ENCODE measurements at regions not wholly inside any gene's neighbourhood (a gene's known extent, or its start where the extent isn't known, plus 50 kb on each side); places are given as distances from the start of the nearest gene placed in this dataset.
"Not testable (repeated sequence)": the region's sequence is repeated elsewhere in the genome, so short reads cannot be mapped to it uniquely, and the experiment has no call there.

DNA sequence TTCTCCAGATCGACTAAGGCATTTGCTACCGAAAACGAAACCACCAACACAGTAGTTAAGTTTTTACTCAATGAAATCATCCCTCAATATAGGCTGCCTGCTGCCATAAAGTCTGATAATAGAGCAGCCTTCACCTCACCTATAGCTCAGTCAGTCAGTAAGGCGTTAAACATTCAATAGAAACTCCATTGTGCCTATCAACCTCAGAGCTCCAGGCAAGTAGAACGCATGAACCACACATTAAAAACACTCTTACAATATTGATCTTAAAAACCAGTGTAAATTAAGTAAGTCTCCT is 160.6 kb downstream of the DEFB131A start:
- not testable (repeated sequence) for DNase-seq

DNA sequence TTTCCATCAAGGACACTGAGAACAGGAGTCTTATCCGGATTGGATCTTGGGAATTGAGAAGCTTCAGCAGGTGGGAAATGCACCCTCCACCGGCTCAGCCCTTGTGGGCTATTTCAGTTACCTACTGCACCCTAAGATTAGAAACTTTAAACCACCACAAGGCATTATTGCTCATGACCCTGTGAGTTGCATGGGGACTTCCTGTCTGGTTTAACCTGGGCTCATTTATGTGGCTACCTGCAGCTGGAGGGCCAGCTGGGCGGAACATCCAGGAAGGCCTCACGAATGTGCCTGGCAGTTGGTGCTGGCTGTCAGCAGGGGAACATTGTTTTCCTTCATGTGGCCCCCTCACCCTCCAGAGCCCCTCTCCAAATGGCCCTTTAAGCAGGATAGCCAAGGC is 164.1 kb downstream of the DEFB131A start:
- no peak for DNase-seq

DNA sequence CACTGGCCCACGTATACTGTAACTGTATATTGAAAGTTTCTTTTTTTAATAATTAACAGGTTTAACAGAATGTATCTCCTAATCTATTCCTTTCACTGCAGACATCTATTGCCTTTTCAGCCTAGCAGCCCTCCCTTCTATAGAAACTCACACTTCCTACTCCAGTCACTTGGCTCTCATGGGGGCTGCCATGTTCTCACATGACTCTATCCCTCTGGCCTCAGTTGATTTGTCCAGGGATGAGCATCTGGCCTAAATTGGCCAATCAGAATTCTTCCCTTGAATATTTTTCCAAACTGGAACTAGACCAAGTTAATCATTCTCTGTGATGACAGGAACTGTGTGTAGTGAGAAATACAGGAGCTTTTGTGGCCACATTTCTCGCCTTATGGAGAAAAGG is 166.1 kb downstream of the DEFB131A start:
- DNase-seq = not testable (repeated sequence)

DNA sequence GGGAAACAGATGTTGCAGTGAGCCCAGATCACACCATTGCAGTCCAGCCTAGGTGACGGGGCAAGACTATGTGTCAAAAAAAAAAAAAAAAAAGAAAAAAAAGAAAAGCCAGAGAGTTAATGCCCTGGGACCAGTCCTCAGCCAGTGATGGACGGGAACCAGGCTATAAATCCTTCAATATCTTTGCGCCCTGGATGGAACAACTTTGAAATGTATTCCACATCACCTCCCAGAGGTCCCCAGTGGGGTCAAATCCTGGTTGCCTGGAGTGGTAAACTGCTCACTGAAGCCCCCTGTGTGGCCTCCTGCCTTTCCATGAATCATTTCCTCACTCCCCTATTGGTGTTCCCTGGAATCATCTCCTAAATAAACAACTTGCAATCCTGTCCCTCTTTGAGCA is 166.9 kb downstream of the DEFB131A start:
- DNase-seq = no peak

DNA sequence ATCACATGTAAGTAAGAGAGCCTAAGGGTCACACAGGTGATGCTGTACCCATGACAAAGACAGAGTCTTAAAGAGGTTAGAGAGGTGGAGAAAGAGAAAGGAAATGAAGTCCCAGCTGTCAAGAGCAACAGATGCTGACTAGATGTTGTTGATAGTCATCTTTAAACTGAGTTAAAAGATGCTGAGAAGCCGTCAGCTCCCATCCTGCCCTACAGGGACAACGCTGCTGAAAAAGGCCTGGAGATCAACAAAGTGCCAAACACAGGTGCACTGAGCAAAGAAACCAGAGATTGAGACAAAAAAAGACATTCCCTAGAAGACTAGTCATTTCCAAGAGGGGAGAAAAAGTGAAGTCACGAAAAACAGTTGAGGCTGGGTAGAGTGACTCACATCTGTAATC is 145.0 kb upstream of the DRD5 start:
- DNase-seq = not testable (repeated sequence)

DNA sequence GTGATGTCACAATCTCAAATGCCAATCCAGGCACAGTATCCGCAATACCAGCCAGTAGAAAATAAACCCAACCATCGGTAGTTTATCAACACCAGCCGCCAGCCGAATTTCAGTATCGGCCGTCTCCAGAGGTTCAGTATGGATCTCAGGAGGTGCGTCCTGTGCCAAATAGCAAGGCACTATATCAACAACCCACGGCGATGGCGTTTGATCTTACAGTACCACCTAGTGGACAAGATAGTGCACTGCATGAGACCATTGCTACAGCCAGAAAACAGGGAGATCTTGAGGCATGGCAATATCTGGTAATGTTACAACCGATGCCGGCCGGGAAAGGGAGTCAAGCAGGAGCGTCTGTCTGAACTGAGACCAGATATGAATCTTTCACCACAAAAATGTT is 121.8 kb upstream of the DRD5 start:
- DNase-seq = peak in 2 of 3 donors; percentile 2 to 5

DNA sequence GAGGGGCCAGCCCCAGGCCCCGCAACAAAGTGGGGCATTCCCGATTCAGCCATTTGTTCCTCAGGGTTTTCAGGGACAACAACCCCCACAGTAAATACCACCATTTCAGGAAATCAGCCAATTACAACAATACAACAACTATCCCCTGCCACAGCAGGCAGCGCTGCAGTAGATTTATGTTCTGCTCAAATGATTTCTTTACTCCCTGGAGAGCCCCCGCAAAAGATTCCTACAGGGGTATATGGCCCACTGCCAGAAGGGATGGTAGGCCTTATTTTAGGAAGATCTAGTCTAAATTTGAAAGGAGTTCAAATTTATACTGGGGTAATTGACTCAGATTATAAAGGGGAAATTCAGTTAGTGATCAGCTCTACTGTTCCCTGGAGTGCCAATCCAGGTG is 120.5 kb upstream of the DRD5 start:
- not testable (repeated sequence) for DNase-seq

DNA sequence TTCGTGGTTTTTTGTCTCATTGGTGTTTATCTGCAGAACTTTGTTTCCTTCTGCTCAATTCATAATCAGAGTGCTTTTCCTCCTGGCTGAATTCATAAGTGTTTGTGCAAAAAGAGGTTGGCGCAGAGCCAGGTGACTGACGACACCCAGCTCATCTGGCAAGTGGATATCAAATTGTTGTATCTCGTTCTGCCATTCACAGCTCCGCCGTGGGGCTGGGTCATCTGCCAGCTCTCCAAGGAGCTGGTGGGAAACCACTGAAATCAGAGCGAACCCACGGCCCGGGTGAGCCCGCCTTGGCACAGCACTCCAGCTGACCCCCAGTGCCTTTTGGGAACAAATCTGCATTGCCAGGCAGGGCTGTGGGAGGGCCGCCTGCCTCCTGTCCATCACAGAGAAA is 110.7 kb upstream of the DRD5 start:
- DNase-seq = peak in 1 of 3 donors; percentile 1

DNA sequence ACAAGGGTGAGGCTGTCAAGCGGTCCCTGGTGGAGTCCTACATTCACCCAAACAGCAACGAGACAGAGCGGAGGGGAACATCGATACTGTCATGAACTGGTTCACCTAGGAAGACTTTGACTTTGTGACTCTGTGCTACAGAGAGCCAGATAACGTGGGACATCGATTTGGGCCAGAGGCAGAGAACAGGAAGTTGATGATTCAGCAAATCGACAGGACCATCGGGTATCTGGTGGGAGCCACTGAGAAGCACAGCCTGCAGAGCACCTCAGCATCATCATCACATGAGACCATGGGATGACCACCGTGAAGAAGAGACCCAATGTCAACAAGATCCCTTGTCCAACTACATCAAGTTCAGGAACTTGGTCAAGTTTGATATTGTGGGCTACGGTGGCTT is 104.1 kb upstream of the DRD5 start:
- not testable (repeated sequence) for DNase-seq

DNA sequence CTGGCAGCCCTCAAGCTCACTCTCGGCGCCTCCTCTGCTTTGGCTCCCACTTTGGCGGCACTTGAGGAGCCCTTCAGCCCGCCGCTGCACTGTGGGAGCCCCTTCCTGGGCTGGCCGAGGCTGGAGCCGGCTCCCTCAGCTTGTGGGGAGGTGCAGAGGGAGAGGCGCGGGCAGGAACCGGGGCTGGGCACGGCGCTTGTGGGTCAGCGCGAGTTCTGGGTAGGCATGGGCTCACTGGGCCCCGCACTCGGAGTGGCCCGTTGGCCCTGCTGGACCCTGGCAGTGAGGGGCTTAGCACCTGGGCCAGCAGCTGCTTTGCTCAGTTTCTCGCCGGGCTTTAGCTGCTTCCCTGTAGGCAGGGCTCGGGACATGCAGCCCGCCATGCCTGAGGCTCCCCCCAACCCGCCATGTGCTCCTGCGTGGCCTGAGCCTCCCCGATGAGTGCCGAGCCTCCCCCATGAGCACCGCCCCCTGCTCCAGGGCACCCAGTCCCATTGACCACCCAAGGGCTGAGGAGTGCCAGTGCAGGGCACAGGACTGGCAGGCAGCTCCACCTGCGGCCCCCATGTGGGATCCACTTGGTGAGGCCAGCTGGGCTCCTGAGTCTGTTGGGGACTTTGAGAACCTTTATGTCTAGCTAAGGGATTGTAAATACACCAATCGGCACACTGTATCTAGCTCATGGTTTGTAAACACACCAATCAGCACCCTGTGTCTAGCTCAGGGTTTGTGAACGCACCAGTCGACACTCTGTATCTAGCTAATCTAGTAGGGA is 101.5 kb upstream of the DRD5 start:
- DNase-seq = no peak

DNA sequence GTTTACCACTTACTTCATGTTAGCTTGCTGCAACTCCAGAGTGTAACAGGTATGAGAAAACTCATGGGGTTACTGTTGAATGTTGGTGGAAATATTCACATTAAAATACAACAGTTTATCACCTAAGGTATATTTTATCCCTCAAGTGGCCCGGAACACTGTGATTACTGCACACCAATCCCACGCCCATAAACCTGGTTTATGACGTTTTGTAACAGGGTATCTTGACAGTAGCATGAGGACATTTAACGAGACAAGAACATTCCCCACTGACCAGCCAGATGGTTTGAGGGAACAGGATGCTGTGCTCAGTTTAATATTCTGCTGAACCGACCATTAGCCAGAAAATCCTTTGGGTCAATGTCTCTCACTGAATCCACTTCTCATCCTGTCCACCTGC is 98.3 kb upstream of the DRD5 start:
- not testable (repeated sequence) for DNase-seq

DNA sequence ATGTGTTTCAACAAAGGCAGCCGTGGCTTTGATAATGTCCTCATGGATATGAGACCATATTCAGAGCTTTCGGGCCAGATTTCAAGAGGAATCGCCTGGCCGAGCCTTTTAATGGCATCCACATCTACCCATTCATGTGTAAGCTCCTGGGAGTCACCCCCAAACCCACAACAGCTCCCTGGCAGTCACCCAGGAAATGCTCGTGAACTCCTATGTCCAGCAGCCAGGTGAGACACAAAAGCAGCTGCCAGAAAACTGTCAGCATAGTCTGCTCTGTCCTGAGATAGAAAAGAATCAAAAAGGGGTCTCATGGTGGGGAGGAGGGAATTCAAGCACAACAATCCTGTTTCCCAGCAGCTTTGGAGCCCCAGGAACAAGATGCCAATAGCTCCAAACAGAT is 96.4 kb upstream of the DRD5 start:
- DNase-seq = not testable (repeated sequence)

DNA sequence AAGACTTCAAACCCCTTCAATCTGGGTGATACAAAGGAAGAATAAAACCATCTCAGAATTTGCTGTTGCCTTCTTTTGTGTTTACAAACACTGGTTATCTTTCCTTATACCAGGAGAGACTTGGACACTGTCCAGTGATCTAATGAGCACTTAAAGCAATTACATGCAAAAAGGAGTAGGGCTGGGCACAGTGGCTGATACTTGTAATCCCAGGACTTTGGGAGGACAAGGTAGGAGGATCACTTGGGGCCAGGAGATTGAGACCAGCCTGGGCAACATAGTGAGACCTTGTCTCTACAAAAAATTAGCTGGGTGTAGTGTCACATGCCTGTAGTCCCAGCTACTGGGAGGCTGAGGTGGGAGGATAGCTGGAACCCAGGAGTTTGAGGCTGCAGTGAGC is 95.7 kb upstream of the DRD5 start:
- no peak for DNase-seq

DNA sequence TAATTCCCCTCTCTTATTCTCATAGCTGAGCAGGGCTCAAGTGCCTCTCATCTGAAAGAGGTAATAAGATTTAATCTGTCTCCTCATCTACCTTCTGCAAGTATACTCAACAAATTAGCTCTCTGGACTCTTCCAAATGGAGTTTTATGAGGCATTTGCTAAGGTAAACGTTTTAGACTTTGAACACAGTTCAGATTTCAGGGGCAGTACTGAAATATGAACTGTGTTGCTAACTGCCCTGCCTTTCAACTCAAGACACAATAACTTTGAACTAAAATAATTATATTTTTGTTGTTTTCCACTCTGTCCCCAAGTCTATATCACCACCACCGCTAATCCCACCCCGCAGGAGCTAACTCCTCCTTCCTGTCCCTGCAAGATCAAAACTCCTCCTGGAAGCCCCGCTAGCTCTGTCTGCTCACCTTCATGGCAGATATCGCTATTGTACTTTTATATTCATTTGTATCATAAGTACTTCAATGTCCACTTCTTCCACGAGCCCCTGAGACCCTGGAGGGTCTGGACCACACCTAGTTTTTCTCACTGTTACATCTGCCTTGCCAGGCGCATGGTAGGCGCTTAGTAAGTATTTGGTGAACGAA is 90.7 kb upstream of the DRD5 start:
- not testable (repeated sequence) for DNase-seq

DNA sequence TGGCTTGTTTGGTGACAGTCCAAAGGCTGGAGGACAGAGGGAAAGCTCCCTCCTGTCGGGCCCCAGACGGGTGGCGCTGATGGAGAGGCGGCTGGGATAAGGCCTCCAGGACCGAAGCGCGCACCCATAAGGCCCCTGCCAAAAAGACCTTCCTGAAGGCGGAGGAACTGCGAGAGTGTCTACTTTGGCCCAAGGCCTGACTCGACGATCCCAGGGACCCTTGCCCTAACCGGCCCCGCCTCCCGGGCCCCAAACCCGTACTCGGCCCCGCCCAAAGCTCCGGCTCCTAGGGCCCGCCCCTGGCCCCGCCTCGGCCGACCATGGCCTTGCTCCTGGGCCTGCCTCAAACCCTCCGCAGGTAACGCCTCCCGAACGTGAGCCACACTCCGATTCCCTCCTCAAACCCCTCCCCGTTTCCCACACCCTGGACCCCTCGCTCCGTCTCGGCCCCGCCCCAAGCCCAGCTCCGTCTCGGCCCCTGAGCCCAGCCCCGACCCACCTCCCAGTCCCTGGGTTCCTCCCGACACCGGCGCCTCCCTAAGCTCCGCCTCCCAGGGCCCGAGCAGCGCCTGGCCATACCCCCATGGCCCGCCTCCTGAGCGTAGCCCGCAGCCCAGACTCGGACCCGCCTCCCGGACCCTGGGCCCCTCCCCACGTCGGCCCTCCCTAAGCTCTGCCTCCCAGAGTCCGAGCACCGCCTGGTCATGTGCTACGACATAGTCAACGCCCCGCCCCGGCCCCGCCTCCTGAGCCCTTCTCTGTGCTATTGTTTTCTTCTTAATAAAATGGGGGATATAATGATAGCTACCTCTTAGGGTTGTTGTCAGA is 90.0 kb upstream of the DRD5 start:
- DNase-seq = peak; percentile 95 to 97 (median 96)

DNA sequence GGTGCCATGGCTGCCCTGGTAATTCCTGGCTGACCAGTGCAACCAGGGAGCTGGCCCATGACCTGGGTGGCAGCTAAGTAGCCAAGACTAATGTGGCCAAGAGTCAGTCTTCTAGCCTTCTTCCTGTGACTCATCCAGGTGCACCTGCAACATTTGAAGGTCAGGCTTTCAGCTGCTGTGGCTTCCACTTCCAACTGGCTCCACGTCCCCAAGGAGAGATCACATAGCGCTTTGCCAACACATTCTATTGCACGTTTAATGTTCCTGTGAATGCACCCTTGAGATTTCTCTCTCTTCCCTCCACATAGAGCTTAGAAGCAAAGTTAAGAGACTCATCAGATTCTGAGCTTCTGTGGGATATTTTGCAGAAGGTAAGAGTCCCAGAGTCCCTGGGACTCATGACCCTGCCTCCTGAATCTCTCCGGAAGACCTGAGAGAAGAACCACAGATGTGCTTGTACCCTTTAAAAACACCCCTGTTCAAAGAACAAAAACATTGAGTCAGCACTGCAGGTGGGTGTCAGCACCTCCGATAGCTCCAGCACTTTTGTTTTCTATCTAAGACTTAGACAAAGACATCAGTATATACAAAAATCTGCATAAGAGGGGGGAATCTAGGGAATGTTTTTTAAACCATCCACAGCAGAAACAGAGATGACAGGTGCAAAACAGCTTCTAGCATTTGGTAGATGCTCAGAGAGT is 88.5 kb upstream of the DRD5 start:
- DNase-seq = not testable (repeated sequence)

DNA sequence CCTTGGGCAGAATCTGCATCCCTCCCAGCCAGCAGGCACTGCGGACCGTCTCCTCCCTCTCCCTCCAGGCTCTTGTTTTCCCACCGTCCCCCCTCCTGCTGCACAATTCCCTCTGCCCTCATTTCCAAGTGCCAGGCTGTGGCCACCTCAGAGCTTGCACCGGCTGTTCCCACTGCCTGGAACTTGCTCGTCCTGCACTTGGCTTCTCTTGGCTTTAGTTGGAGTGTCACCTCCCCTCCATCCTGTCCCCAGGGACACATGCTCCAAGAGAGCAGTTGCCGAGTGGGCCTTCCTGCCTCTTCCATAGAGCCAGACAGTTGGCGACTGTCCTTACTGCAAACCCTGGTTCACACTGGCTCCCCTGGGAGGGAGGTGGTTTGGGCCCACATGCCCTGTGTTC is 87.0 kb upstream of the DRD5 start:
- DNase-seq = not testable (repeated sequence)

DNA sequence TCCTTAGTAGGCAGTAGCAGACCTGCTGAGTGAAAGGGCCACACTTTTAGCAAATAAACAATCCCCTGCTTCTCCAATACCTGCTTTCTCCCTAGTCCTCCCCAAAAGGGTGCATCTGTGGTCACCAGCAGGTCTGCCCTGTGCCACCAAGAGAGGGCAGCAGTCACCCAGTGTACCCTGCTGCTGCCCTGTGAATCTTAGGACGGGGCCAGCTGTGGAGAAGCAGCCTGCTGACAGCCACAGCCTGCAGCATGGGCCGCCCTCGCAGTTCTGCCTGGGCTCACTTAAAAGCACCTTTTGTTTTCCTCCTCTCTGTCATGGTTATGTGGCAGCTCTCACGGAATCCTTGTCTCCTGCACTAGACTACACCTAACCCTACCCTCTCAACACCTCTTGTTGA is 85.4 kb upstream of the DRD5 start:
- peak in 2 of 3 donors; percentile 27 to 46 for DNase-seq

DNA sequence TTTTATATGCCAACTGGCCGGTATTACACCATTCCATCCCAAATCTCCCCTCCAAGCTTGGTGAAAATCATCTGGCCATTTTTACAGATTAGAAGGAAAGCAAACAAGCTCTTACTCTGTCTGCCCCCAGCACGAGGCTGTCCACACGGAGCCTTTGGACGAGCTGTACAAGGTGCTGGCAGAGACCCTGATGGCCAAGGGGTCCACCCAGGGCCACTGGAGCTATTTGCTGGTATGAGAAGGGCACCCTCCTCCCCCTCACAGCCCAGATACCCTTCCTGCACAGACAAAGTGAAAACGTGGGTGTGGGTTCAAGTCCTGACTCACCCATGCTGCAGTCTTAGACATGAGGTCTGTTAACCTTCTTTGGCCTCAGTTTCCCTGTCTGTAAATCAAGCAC is 84.9 kb upstream of the DRD5 start:
- not testable (repeated sequence) for DNase-seq

DNA sequence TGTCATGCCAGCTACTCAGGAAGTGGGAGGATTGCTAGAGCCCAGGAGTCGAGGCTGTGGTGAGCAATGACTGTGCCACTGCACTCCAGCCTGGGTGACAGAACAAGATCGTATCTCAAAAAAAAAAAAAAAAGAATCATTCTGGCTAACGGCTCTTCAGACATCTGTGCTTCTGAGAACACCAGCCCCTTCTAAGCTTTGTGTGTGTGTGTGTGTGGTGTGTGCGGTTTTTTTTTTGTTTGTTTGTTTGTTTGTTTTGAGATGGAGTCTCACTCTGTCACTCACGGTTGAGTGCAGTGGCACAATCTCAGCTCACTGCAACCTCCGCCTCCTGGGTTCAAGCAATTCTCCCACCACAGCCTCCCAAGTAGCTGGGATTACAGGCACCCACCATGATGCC is 79.4 kb upstream of the DRD5 start:
- DNase-seq = not testable (repeated sequence)

DNA sequence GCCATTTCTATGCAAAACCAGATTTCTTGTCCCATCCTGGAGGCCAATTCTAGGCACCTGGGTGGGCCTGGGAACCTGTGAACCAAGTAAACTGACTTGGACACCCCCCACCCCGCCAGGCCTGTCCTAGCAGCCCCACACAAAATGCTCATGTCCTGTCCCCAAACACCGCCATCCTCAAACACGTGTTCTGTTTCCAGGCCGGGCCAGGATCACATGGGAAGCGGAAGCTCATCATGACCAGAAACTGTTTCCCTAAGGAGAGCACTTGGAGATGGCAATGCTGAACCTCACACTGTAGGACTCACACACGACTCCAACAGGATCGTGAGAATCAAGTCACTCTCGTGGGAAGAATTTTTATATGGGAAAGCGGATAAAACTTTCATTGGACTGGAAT is 78.7 kb upstream of the DRD5 start:
- DNase-seq = not testable (repeated sequence)

DNA sequence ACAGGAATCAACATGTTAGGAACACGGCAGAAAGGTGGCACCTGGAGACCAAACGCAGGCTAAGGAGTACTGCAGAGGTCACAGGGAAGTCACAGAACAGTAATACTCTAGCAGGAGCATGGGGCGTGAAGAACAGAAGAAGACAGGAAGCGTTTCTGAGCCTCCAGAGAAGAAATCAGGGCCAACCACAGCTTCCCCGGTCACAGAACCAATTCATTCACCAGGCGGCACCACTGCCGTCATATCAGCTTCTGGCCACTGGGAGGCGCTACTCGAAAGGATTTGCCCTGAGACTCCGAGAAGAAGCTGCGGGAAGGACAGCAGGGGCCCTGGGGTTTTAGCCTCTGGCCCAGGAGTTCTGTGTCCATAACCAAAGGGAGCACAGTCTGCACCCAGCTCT is 78.0 kb upstream of the DRD5 start:
- DNase-seq = peak; percentile 72 to 78 (median 75)

DNA sequence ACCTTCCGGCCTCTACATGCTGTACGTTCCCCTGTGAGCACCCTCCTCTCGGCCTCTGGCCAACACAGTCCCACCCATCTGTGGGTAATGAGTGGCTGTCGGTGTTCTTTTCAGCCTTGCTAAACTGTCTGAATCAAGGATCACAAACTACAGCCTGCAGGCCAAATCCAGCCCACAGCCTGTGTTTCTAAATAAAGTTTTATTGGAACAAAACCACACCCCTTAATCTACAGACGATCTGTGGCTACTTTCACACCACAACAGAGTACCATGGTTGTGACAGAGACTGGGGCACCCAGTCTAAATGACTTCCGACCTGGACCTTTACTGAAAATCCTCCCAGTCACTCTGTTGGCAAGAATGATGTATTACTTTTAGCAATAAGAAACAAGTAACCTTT is 77.3 kb upstream of the DRD5 start:
- DNase-seq = not testable (repeated sequence)

Measured in suppressor macrophage treated with lipopolysaccharide for 1 hour (primary cell).